ENCODE measurements at regions not wholly inside any gene's neighbourhood (a gene's known extent, or its start where the extent isn't known, plus 50 kb on each side); places are given as distances from the start of the nearest gene placed in this dataset.

- TF ChIP-seq CTCF (IDR thresholded peaks at IDR 0.05; ENCODE audit: insufficient read depth, low read depth, low read length, missing control alignments): no peak
- no peak overlapping the region for H3K4me3 ChIP-seq (ENCODE audit: low read depth, low read length)
- DNase-seq (ENCODE audit: low read depth): no peak
Measured at GRCh38 chr2:234683950-234684349, 187.1 kb upstream of the ARL4C start.

GRCh38 chr2:234682492-234683228 lies 185.8 kb upstream of the ARL4C start:
- H3K4me3 ChIP-seq (ENCODE audit: low read depth, low read length): no peak overlapping the region
- no peak for DNase-seq (ENCODE audit: low read depth)
- TF ChIP-seq CTCF (IDR thresholded peaks at IDR 0.05; ENCODE audit: insufficient read depth, low read depth, low read length, missing control alignments): no peak

DNA sequence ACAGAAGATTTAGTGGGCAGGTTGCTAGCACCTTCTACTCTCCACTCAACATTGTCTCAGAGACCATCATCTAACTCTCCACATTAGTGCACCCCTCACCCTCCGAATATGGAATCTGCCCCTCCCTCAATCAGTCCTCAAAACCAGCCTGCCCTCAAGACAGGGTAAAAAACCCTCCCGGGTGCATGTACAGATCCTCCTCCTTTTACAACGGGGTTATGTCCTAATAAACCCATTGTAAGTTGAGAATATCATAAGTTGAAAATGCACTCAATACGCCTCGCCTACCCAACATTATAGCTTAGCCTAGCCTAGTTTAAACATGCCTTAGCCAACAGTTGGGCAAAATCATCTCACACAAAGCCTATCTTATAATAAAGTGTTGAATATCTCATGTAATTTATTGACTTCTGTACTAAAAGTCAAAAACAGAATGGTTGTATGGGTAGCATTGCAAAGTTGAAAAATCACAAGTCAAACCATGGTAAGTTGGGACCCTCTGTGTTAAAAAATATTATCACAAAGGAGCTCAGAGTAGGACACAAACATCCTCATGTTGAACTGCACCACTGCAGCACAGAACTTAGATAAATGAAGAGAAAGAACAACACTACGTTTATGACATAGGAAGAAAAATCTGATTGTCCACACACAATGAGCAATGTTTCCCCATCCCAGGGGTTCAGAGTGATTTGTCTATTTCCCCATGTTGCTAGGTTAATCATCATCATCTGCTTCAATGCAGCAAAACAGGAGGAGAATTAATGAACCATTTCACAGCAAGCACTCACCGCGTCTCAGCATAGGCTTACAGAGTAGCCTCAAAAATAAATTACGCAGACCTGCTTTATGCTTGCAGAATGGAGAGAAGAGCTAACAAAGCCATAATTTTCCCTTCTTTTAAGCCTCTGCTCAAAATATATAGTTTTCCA lies 184.1 kb upstream of the ARL4C start:
- DNase-seq (ENCODE audit: low read depth): no peak
- TF ChIP-seq CTCF (IDR thresholded peaks at IDR 0.05; ENCODE audit: insufficient read depth, low read depth, low read length, missing control alignments): no peak
- H3K4me3 ChIP-seq (ENCODE audit: low read depth, low read length): no peak overlapping the region

GRCh38 chr2:234679741-234680687 lies 183.1 kb upstream of the ARL4C start:
- H3K4me3 ChIP-seq (ENCODE audit: low read depth, low read length): no peak overlapping the region
- no peak for TF ChIP-seq CTCF (IDR thresholded peaks at IDR 0.05; ENCODE audit: insufficient read depth, low read depth, low read length, missing control alignments)
- no peak for DNase-seq (ENCODE audit: low read depth)

DNA sequence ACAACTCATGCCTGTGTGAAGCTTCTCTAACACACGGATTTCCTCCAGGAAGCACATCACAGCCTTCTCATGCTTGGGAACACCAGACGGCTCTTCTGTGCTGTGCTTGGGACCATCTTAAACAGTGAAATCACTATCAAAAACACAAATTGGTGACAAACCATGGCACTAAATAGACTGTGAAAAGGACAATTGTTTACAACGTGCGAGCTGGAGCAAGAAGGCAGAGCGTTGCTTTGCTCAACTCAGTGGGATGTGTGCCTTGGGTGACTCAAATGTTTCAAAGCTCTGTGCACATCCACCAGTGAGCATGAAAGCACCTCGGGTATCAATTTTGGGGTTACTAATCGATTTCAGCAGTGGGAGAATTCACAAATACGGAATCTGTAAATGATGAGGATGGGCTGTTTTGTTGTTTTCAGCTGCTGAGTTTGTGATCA lies 182.4 kb upstream of the ARL4C start:
- H3K4me3 ChIP-seq (ENCODE audit: low read depth, low read length): no peak overlapping the region
- no peak for TF ChIP-seq CTCF (IDR thresholded peaks at IDR 0.05; ENCODE audit: insufficient read depth, low read depth, low read length, missing control alignments)
- DNase-seq (ENCODE audit: low read depth): no peak

DNA sequence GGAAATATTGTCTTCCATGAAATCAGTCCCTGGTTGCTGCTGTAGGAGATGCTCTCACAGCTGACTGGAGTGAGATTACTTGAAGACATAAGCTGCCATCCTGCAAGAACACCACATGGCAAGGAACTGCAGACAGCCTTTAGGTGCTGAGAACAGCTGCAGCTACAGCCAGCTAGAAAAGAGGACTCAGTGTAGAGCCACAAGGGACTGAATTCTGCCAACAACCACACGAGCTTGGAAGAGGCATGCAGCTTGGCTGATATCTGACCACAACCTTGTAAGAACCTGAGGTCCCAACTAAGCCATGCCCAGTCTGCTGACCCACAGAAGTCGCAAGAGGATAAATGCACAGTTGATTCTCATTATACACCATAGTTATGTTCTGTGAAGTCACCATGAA lies 181.8 kb upstream of the ARL4C start:
- H3K4me3 ChIP-seq (ENCODE audit: low read depth, low read length): no peak overlapping the region
- no peak for TF ChIP-seq CTCF (IDR thresholded peaks at IDR 0.05; ENCODE audit: insufficient read depth, low read depth, low read length, missing control alignments)
- DNase-seq (ENCODE audit: low read depth): no peak
